GM13976 (cell line): ENCODE measurements at regions not wholly inside any gene's neighbourhood (a gene's known extent, or its start where the extent isn't known, plus 50 kb on each side); places are given as distances from the start of the nearest gene placed in this dataset.

ENCODE experiments used
- DNase-seq: peaks from one replicate; pipeline ENCODE4 v3.0.0; 2012; ENCODE audit warnings: low spot score
- in situ Hi-C: fragments of 300-500 bp; cut with MboI; formaldehyde crosslinking; loops from one replicate; pipeline ENCODE4 v1.12.0; 2022; ENCODE audit warnings: low sequenced_read_pairs, mixed read lengths, inconsistent platforms; ENCODE audit not compliant: unreplicated experiment
- TF ChIP-seq, protein P1 (sequence below): IDR thresholded peaks from 2 replicates; pipeline ENCODE4 v1.5.1; 2012; ENCODE audit warnings: borderline replicate concordance, mild to moderate bottlenecking; ENCODE audit not compliant: insufficient read depth; ENCODE audit errors: extremely low read depth, missing control alignments, control extremely low read depth

DNA sequence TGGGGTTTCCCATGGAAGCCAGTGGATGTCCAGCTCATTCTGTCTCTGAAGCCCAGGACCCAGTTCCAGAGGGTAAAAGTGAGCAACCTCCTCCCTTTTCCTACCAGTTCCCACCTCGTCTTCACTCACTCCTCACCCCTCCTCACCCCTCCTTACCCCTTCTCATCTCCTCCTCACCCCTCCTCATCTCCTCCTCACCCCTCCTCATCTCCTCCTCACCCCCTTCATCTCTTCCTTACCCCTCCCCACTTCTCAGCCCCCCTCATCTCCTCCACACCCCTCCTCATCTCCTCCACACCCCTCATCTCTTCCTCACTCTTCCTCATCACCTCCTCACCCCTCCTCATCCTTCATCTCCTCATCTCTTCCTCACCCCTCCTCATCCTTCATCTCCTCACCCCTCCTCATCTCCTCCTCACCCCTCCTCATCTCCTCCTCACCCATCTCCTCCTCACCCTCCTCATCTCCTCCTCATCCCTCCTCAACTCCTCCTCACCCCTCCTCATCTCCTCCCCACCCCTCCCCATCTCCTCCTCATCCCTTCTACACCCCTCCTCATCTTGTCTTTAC is 246.1 kb downstream of the MYLK4 start:
- in situ Hi-C loops = no loop called here
- DNase-seq = no peak
- TF ChIP-seq, protein P1, sequence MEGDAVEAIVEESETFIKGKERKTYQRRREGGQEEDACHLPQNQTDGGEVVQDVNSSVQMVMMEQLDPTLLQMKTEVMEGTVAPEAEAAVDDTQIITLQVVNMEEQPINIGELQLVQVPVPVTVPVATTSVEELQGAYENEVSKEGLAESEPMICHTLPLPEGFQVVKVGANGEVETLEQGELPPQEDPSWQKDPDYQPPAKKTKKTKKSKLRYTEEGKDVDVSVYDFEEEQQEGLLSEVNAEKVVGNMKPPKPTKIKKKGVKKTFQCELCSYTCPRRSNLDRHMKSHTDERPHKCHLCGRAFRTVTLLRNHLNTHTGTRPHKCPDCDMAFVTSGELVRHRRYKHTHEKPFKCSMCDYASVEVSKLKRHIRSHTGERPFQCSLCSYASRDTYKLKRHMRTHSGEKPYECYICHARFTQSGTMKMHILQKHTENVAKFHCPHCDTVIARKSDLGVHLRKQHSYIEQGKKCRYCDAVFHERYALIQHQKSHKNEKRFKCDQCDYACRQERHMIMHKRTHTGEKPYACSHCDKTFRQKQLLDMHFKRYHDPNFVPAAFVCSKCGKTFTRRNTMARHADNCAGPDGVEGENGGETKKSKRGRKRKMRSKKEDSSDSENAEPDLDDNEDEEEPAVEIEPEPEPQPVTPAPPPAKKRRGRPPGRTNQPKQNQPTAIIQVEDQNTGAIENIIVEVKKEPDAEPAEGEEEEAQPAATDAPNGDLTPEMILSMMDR = no peak

DNA sequence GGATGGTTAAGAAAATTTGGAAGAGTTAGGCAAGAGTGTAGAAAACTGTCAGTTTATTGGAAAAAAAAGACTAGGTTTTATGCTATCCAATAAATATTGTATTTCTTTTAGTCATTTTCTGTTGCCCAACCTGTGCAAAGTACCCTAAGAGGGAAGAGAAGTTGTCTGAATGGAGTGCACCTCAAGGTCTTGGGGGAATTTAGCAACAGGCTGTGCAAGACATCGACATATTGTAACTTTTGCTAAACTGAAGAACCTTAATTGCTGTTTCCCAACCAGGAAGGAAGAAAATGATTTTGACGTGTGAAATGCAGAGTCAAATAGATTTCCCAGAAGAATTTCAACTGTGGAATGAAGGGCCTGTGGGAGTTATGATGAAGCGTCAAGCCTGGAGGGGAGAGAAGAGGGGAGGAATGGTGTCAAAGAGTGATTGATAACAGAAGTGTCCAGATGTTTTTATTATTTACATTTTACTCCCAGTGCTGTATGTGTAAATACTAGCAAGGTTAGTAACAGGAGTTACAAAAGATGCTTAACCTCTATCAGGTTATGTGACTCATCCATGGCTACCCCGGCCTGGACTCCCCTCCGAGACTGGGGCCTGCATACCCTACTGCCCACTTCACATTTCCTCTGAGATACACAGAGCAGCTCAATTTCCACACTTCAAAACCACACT is 246.8 kb downstream of the MYLK4 start:
- in situ Hi-C loops = no loop called here
- DNase-seq = no peak
- TF ChIP-seq, protein P1 = no peak

DNA sequence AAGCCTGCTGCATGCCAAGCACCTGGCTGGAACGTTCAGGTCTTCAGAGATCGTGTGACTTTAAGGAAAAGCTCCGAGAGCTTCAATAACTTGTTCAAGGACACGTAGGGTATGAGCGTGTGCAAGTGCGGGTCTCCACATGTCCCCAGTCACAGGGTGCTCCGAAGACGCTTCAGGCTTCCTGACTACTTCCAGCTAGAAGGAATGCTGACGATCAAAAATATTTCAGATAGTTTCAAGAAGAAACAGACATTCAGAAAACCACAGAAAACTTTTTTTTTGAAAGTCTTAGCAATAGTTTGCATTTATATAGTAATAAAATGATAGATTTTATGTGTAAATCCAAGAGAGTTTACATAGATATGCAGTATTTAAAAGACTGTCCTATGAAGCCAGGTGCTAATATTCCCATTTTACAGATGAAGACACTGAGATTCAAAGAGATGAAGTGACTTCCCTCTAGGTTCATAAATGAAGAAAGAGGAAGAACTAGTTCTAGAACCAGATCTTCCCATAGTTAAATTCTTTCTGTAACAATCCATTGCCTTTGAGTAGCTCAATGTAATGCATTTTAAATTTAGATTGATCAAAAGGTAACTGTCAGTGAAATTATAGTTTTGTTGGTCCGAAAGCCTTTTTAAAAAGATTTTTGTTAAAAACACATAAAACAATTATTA is 247.6 kb downstream of the MYLK4 start:
- TF ChIP-seq, protein P1 = no peak
- no peak for DNase-seq
- in situ Hi-C loops = no loop called here

DNA sequence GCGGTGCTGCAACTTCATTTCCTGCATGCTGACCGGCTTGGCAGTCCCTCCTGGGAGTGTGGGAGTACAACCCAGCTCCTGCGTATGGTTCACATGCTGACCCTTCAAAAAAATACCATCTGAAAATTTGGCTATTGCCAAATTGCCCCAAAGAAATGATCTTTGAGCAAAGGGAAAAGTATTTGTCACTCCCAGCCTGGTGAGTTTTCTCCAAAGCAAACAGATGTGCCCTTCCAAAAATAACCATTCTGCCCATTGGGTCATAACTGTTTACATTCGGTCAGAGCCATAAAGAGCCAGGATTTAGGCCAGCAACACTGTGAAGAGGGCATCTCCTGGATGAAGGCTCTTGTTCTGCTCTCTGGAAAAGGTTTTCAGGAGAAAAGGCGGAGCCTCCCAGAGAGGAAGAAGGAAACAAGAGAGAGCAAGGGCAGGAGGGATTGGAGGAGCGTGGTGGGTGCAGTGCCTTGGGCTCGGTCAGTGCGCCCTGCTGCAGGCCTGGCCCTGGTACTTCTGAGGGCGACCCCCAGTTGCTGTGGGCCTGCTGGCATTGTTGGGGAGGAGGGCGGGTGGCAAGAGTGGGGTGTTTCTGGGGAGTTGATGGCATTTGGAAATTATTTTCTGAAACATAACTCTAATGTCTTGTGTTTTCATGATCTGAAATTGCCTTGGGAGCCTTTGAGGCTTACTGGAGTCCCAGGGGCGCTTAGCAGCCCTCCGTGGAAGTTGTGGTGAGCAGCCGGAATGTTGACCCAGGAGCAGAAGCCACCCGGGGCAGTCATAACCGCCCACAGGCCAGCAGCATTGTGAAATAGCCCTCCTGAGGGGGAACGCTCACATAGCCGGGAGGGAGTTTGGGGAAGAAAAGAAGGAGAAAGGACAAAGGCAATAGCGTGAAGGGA is 248.4 kb downstream of the MYLK4 start:
- TF ChIP-seq, protein P1 = no peak
- in situ Hi-C loops = no loop called here
- DNase-seq = no peak

DNA sequence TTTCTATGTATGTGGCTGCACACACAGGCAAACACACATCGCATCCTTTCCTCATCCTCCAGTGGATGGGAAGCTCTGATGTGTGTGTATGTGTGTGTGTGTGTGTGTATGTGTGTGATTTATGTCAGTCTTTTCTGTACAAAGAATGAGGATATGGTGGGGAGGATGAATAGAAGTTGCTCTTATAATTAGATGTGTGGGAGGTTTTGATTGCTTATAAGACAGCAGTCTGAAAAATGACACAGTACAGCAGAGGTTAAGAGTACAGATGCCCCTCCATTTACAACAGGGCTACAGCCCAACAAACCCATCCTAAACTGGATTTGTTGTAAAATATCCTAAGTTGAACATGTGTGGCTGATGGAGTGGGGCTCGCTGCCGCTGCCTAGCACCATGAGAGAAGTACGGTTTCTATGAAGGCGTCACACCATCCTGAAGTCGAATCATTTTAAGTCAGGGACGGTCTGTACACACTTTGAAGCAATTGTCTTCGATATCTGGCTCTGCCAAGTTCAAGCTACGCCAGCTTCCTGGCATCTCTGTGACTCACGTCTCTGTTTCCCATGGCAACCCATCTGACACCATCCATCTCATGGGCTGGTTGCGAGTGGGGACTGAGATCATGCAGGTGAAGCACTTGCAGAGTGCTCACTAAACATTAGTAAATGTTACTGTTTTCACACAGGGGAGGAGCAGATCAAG is 252.6 kb downstream of the MYLK4 start:
- in situ Hi-C loops = no loop called here
- TF ChIP-seq, protein P1 = no peak
- DNase-seq = no peak

DNA sequence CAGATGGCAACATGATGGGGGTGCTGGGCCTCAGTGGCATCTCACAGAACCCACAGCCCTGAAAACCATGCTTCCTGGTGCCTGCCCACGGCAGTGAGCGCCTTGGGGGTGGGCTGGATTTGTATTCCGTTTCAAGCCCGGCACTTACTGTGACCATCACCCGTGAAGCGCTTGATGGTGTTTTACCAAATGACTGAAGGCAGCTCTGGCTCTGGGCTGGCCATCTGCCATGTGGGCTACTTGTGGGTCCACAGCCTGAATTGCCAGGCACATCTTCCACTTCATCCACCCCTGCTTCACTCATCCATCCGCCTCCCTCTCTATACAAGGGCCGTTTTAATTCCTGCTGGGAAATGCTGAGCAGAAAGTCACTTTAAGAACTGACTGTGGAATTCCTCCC is 250.9 kb upstream of the GMDS start:
- TF ChIP-seq, protein P1 = no peak
- DNase-seq = no peak
- in situ Hi-C loops = no loop called here
